Erythroblast (primary cell): ENCODE measurements at regions not wholly inside any gene's neighbourhood (a gene's known extent, or its start where the extent isn't known, plus 50 kb on each side); places are given as distances from the start of the nearest gene placed in this dataset.
A peak's percentile ranks its signal among the peaks of the same experiment; 100 is the strongest.
"Not testable (repeated sequence)": the region's sequence is repeated elsewhere in the genome, so short reads cannot be mapped to it uniquely, and the experiment has no call there.

Experiments used
- DNase-seq, 2 experiments: peaks; one replicate each; lab custom pipeline; 2025; lab: John Stamatoyannopoulos, UW
- GATA1 ChIP-seq: IDR thresholded peaks from 2 replicates; pipeline ENCODE4 v1.6.1; 2011; ENCODE audit warnings: low read depth, mild to moderate bottlenecking, control low read depth, low read length, moderate library complexity
- POLR2A ChIP-seq: IDR thresholded peaks from 2 replicates; pipeline ENCODE4 v1.6.1; 2011; ENCODE audit warnings: mild to moderate bottlenecking, low read length

GRCh38 chr3:10647376-10647775, 142.0 kb upstream of the ATP2B2 start:
- no peak for DNase-seq
- TF ChIP-seq POLR2A (no peak), GATA1 (no peak)

- no peak for DNase-seq
- TF ChIP-seq GATA1, result no peak
Measured at GRCh38 chr3:10648181-10648580, 142.8 kb upstream of the ATP2B2 start.

- DNase-seq, result peak; percentile 7 to 27
Measured at GRCh38 chr3:10649463-10649862, 144.1 kb upstream of the ATP2B2 start.

- TF ChIP-seq GATA1, result no peak
- no peak for TF ChIP-seq POLR2A
- DNase-seq, result no peak
Measured at GRCh38 chr3:10651506-10651905, 146.1 kb upstream of the ATP2B2 start.

DNA sequence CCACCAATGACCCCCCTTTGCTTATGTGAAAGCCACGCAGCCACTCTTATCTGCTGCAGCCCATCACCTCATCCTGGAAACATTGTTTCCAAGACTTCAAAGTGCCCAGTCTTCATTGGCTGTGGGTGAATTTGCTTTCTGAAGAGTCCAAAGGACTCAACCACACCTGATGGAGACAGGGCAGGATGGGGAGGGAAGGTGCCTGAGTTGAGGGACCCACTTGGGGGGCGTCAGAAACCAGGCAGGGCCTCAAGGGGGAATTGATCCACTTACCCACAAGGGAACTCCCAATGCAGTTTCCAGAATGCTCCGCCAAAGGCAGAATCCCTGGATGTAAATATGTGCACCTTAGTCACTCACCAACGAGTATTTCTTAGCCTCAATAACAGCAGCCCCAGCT, 147.9 kb upstream of the ATP2B2 start:
- TF ChIP-seq POLR2A (no peak), GATA1 (no peak)
- no peak for DNase-seq

GRCh38 chr3:10653866-10654611, 148.7 kb upstream of the ATP2B2 start:
- TF ChIP-seq POLR2A (no peak), GATA1 (no peak)
- DNase-seq, result no peak

- no peak for TF ChIP-seq POLR2A
- no peak for TF ChIP-seq GATA1
Measured at GRCh38 chr3:10655105-10655504, 149.7 kb upstream of the ATP2B2 start.

DNA sequence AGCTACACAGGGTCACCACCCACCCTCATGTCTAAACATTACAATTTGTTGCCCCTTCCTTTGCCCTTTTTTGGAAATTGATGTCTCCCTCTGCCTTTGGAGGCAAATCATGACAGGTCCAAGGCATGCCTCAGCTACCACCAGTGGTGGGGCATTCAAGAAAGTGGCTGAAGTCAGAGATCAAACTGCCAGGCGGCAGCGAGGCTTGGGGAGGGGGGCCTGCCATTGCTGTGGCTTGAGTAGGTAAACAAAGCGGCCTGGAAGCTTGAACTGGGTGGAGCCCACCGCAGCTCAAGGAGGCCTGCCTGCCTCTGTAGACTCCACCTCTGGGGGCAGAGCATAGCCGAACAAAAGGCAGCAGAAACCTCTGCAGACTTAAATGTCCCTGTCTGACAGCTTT, 152.0 kb upstream of the ATP2B2 start:
- DNase-seq, result not testable (repeated sequence)

More at GRCh38 chr3:10655105-10655504, 149.7 kb upstream of the ATP2B2 start:
- no peak for DNase-seq

GRCh38 chr3:10665592-10665991, 150.4 kb upstream of the SLC6A11 start:
- no peak for DNase-seq
- TF ChIP-seq POLR2A (no peak), GATA1 (no peak)

DNA sequence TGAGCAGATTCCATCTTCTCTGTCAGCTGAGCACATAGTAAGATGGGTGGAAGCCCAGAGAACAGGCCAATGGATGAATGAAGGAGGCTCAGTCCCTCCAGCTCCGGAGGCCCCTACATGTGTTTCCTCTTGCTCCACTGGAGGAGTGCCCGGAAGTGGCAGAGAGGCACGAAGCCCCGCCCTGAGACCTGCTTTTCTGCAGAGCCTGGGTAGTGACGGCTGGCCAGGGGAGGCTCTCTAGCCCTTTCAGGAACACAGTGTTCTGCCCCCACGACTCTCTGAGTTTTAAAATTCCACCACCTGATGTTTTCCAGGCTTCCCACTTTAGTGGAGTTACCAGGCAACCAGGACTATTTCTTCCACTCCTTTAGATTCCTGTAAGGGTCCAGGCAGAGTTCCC, 149.4 kb upstream of the SLC6A11 start:
- no peak for TF ChIP-seq POLR2A
- TF ChIP-seq GATA1, result no peak
- DNase-seq, result no peak

DNA sequence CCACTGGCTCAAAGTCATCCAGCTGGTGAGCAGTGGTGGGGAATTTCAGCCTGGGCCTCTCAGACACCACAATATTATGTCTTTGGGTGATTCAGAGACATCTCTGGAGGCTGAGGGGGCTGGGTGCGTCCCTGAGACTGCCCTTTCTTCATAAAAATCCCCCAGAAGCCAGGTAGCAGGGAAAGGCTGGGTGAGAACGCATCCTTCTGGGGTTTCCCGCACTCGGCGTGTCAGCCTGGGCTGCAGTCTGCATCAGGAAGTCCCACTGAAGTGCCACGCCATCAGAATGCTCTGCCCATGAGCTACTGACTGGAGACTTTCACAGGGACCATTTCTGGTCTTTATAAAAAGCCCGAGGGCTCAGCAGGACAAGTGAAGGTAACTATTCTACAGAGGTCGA, 148.8 kb upstream of the SLC6A11 start:
- DNase-seq, result no peak
- no peak for TF ChIP-seq POLR2A
- no peak for TF ChIP-seq GATA1

DNA sequence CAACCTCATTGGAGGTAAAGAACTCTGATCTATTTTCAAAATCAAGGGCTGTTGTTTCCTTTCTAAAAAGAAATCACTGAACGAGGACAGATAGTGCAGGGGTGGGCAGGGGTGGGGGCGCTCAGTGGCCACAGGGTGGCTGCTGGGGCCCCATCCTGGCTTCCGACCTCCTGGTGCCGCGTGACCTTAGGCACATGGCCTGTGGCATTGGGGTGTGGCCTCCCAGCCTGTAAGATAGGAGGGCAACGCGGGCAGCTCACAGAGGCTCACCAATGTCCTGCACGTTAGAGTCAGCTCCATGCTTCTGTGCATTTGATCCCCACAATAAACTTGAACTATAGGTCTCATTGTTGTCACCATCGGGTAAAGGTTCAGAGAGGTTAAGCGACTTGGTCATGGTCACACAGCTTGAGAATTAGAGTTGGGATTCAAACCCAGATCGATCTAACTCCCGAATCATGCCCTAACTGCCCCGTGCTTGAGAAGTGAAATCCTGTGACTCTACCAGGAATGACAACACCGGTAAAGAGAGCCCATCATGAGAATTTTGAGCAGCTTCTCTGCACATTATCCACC, 148.0 kb upstream of the SLC6A11 start:
- TF ChIP-seq POLR2A (no peak), GATA1 (no peak)
- no peak for DNase-seq

- no peak for TF ChIP-seq POLR2A
- DNase-seq, result no peak
Measured at GRCh38 chr3:10669490-10670048, 146.5 kb upstream of the SLC6A11 start.

- no peak for TF ChIP-seq POLR2A
- no peak for TF ChIP-seq GATA1
- DNase-seq, result no peak
Measured at GRCh38 chr3:10672422-10672821, 143.6 kb upstream of the SLC6A11 start.

DNA sequence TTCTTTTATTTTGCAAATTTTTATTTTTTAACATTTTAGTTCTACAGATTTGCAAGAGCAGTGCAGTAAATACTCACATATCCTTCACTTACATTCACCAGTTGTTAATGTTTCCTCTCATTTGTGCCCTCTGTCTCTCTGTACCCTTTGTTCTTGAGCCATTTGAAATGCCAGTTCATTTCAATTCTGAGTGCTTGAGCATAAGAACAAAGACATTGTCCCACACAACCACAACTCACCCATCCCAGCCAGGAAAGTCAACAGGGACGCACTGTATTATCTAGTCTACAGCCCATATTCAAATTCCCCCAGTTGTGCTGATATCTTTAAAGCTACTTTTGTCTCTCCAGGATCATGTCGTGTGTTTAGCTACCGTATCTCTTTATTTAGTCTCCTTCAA, 141.4 kb upstream of the SLC6A11 start:
- no peak for DNase-seq
- TF ChIP-seq GATA1 (no peak), POLR2A (no peak)
